GM21786 (cell line): ENCODE measurements at regions not wholly inside any gene's neighbourhood (a gene's known extent, or its start where the extent isn't known, plus 50 kb on each side); places are given as distances from the start of the nearest gene placed in this dataset.

Experiments
- ATAC-seq: cut with Tn5 transposase; IDR thresholded peaks from one replicate; pipeline ENCODE4 v1.9.1; 2021; ENCODE audit not compliant: unreplicated experiment

GRCh38 chr9:28678097-28678496 is 1104.8 kb upstream of the C9orf72 start:
- no peak for ATAC-seq

DNA sequence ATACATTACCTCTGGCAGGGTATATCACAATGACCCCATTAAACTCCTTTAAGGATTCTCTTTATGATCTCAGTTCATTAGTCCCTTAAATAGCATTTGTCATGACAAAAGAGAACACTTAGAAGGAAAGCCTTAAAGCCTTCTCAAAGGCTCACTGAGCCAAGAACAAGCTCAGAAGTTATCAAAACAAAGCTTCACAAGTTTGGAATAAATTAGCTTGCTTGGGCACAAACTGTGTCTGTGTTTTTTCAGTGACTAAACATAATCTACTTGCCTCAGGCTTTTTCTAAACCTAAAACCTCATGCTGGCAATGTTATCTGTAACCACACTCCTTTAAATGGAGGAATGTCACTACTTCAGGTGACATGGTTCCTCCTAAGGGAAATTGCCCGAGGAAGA is 1114.9 kb upstream of the C9orf72 start:
- no peak for ATAC-seq

- no peak for ATAC-seq
Observed at GRCh38 chr9:28692012-28692411, 1118.7 kb upstream of the C9orf72 start.

DNA sequence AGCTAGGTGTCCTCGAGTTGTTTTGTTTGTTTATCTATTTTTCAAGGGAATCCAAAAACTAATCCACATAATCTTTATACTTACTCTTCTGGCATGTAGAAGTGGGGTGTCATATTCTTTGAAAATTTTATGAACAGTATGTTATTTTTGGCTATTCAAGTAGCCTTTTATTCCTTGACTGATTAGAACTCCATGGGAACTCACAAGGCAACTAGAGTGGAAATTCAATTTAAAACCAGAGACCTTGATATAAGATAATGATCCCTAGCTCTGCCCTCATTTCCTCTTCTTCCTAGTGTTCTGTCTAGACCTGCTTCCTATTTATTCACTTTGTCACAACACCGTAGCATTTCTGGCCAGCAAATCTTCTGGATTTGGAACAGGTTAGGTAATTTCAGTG is 1123.7 kb upstream of the C9orf72 start:
- no peak for ATAC-seq

DNA sequence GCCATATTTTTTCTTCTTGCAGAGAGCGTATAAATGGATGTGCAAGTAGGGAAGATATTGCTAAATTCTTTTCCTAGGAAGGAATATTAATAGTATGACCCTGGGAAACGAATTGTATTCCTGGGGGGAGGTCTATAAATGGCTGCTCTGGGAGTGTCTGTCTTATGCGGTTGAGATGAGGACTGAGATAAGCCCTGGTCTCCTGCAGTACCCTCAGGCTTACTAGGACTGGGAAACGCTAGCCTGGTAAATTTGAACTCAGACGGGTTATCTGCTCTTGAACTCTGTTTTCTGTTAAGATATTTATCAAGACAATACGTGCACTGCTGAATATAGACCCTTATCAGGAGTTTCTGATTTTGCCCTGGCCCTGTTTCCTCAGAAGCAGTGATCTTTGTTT is 1126.4 kb upstream of the C9orf72 start:
- ATAC-seq: no peak

- no peak for ATAC-seq
Observed at GRCh38 chr9:28707616-28708015, 1134.3 kb upstream of the C9orf72 start.

GRCh38 chr9:28714188-28714587 is 1140.9 kb upstream of the C9orf72 start:
- no peak for ATAC-seq

DNA sequence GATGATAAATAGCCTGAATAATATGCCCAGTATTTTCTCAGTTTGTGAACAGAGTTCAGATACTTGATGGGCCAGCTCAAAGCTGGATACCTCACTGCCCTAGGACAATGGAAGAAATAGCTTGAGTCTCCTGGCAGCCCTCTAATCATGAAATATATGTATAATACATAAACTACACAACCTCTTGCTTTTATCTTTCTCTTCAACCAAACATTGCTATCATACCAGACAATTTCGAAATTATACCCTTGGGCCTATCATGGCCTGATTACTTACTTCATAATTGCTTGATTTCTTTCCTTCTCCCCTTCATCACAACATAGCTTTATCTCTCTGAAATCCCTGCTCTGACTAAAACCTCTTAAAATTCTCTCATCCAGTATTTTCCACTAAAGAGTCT is 1144.9 kb upstream of the C9orf72 start:
- no peak for ATAC-seq

GRCh38 chr9:28720746-28721145 is 1147.5 kb upstream of the C9orf72 start:
- no peak for ATAC-seq

GRCh38 chr9:28730111-28730510 is 1156.8 kb upstream of the C9orf72 start:
- no peak for ATAC-seq

GRCh38 chr9:28735738-28736342 is 1162.6 kb upstream of the C9orf72 start:
- ATAC-seq: no peak

GRCh38 chr9:28741459-28741858 is 1168.2 kb upstream of the C9orf72 start:
- no peak for ATAC-seq

DNA sequence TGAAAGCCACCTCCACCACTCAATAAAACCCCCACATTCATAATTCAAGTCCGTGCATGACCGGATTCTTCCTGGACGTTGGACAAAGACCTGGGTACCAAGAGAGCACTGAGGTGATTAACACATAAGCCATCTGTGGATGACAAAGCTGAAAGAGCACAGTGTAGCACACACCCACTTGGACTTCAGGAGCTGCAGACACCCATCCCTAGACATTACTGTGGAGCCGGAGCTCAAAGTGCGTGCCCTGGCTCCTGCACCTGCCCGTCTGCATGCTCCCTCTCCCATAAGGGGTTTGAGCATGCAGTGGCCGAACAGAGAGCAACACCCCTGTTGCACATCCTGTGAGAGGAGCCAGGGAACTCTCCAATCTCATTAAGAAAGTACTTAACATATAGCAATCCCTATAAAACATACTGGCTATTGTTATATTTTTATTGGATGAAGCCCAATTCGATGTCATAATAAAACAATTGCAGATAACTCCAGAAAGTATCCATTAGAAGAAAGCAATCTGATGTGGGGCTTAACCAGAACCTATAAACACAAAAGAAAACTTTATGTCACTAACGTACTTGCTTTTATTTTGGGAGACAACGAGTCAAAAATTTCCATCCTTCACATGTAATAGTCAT is 1174.2 kb upstream of the C9orf72 start:
- ATAC-seq: no peak

DNA sequence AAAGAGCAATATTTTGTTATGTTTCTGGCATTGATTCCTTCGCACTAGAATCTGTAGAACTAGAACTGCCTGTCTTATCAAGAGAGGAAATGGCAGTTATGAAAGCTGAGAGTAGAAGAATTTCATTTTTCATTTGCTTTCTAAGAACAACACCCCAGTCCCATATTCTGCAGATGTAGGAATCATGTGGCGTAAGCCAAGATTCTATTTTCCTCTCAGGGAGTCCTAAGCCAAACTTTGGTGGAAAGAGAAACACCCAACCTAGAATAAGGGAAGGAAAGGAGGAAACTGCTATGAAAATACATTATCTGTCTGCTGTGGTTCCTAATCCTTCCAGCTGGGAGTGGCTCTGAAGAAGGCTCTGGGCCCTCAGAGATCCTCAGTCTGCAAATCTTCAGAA is 1176.9 kb upstream of the C9orf72 start:
- ATAC-seq: no peak

DNA sequence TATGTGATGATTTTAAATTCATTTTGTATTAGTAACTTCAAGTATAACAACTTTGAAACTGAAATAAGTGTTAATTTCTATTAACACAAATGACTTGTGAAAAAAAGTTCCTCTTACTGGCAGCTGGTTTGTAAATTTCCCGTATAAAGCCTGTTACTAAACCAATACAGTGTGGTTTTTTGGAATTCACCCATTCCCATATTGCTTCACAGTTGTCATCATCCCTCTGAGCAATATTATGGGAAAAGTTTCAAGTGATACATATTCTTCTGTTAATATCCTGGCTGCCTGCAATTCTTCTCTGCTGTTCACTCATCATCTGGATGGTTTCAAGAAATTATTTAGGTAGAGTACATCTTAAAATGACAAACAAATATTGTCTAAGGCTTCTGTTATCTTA is 1185.1 kb upstream of the C9orf72 start:
- no peak for ATAC-seq

DNA sequence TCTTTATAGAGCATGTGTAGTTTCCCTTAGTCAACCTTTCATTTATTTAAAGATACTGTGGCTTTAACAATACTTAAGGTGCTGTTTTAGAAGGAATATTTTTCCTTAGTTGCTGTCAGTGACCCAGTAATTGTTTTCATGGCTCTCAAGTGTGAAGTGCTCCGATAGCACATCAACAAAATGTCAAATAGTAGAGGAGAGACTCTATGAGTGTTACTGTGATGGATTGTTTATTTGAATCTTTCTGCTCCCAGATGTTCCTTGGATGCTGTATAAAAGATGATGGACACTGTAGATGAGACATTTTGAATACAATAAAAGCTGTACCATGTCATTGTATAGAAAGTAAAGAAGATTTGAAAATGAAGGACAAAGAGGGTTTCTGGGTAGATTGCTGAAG is 1185.7 kb upstream of the C9orf72 start:
- no peak for ATAC-seq

DNA sequence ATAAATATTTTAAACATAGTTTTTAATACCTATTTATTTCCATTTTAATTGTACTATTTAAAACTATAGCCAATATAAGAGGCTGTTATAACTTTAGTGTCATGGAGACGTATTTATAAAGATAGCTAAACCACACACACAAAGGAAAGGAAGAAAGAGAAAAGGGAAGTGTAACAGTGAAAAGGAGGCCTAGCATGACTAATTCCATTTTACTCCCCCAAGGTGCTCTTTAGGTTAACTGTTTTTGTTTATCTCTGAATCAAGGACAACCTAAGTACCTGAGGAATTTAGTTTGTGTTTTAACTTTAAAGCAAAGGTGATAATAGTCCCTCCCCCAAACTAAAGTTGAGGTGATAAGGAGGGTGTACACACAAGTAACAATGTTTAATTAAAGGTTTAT is 1188.9 kb upstream of the C9orf72 start:
- ATAC-seq: no peak

DNA sequence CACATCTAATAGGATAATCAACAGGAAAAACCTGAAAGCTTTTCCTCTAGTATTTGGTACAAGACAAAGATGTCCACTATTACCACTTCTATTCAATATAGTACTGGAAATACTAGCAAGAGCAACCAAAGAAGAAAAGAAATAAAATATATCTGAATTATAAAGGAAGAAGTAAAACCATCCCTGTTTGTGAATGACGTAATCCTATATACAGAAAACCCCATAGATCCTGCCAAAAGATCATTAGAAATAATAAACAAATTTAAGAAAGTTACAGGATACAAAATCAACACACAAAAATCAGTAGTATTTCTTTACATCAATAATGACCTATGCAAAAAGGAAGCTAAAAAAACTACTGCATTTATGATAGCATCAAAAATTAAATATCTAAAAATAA is 1191.3 kb upstream of the C9orf72 start:
- ATAC-seq: no peak

GRCh38 chr9:28770226-28770625 is 1196.9 kb upstream of the C9orf72 start:
- ATAC-seq: no peak

GRCh38 chr9:28770827-28771226 is 1197.5 kb upstream of the C9orf72 start:
- no peak for ATAC-seq

GRCh38 chr9:28774433-28775235 is 1201.4 kb upstream of the C9orf72 start:
- peak; percentile 64 for ATAC-seq

DNA sequence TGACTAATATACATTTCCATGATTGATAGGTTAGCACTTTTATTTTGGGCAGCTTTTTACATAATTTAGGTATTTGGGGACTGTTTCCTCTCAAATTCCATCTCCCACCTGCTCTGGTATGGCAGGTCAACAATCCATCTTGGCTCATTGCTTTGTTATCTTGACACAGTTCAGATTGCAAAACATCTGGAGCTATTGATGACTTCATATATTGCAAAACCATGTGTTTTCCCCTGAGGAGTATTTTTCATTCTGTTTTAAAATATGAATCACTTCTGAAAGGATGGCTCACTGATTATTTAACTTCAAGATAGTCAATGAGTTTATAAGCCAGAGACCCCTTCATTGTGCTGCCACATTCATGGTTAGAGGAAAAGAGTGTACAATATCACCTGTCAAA is 1206.0 kb upstream of the C9orf72 start:
- ATAC-seq: no peak
